Lower lobe of right lung (tissue), 2 donors: ENCODE measurements at regions not wholly inside any gene's neighbourhood (a gene's known extent, or its start where the extent isn't known, plus 50 kb on each side); places are given as distances from the start of the nearest gene placed in this dataset.

ENCODE experiments used
- ATAC-seq, 2 donors: fragments of 200-7000 bp; cut with Tn5 transposase; one replicate each; pipeline ENCODE4 v1.9.1; 2020 to 2022; ENCODE audit warnings: mild to moderate bottlenecking in 2 of 2, moderate library complexity in 2 of 2
- DNase-seq: peaks from one replicate; pipeline ENCODE4 v3.0.0-alpha.2; 2020
- H3K27ac ChIP-seq: fragments of 200-600 bp; one replicate; pipeline ENCODE4 v1.8.0; 2022
- H3K27me3 ChIP-seq: fragments of 200-600 bp; one replicate; pipeline ENCODE4 v1.8.0; 2022; ENCODE audit warnings: low read depth
- H3K36me3 ChIP-seq: fragments of 200-600 bp; one replicate; pipeline ENCODE4 v1.8.0; 2022; ENCODE audit warnings: mild to moderate bottlenecking
- H3K4me1 ChIP-seq: fragments of 200-600 bp; one replicate; pipeline ENCODE4 v1.8.0; 2022
- H3K4me3 ChIP-seq: fragments of 200-600 bp; one replicate; pipeline ENCODE4 v1.8.0; 2022; ENCODE audit warnings: mild to moderate bottlenecking
- H3K9me3 ChIP-seq: fragments of 200-600 bp; one replicate; pipeline ENCODE4 v1.8.0; 2022
- CTCF ChIP-seq: fragments of 200-600 bp; IDR thresholded peaks from one replicate; pipeline ENCODE4 v1.8.0; 2022; ENCODE audit warnings: antibody characterized with exemption, mild to moderate bottlenecking
- intact Hi-C: fragments of 100-400 bp; cut with DNase I; formaldehyde crosslinking; loops from one replicate; pipeline ENCODE4 v1.11.0; 2022
- donor health status: DM: no; HTN: yes; CAD: no; lungs with severe emphysema.

GRCh38 chr10:71006506-71006905 is 118.1 kb upstream of the PCBD1 start:
- Histone ChIP-seq H3K4me1 (no peaks in the 10 kb centered on the region), H3K9me3 (no peaks in the 10 kb centered on the region), H3K27me3 (peaks cover 28% of the 10 kb centered on the region), H3K27ac (no peak overlapping the region), H3K36me3 (no peaks in the 10 kb centered on the region), H3K4me3 (no peak overlapping the region)
- intact Hi-C loops: no loop called here
- no peak for TF ChIP-seq CTCF
- DNase-seq (no peak), ATAC-seq (no peak)

DNA sequence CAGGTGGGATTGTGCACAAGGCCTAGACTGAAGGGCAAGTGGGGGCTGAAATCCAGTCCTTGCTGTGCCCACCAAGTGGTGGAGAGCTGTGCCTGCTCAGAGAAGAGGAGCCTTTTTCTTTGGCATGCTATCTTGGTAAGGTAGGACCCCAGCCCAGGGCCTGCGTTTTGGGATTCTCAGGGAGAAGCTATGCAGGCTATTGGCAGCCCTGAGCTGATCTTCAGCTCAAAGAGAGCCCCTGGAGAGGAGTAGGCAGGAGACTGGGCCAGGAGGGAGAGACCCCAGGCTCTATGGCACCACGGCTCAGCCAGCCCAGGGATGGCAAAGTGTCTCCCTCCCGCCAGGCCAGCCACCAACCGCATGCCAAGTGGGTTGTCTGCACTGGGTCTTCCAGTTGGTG is 119.2 kb upstream of the PCBD1 start:
- Histone ChIP-seq H3K36me3 (no peaks in the 10 kb centered on the region), H3K27me3 (peaks cover 28% of the 10 kb centered on the region), H3K4me3 (no peak overlapping the region), H3K27ac (no peak overlapping the region), H3K9me3 (no peaks in the 10 kb centered on the region), H3K4me1 (no peaks in the 10 kb centered on the region)
- intact Hi-C loops: no loop called here
- DNase-seq (no peak), ATAC-seq (no peak)
- no peak for TF ChIP-seq CTCF

DNA sequence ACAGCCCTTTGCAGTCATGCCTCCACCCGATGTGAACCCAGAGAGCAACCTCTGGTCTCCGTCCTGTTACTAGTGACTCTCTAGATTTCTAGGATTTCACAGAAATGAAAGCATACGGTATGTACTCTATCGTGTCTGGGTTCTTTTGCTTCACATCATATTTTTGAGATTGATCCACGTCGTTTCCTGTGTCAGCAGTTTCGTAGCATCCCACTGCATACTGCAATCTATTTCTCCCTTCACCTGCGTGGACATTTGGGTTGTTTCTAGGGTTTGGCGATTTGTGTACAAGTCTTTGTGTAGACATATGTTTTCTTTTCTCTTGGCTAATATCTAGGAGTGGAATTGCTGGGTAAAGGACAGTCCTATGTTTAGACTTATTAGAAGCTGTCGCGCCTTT is 119.8 kb upstream of the PCBD1 start:
- Histone ChIP-seq H3K9me3 (no peaks in the 10 kb centered on the region), H3K27me3 (peaks cover 28% of the 10 kb centered on the region), H3K27ac (no peak overlapping the region), H3K36me3 (no peaks in the 10 kb centered on the region), H3K4me1 (no peaks in the 10 kb centered on the region), H3K4me3 (no peak overlapping the region)
- intact Hi-C loops: no loop called here
- TF ChIP-seq CTCF: no peak
- DNase-seq (no peak), ATAC-seq (no peak)

DNA sequence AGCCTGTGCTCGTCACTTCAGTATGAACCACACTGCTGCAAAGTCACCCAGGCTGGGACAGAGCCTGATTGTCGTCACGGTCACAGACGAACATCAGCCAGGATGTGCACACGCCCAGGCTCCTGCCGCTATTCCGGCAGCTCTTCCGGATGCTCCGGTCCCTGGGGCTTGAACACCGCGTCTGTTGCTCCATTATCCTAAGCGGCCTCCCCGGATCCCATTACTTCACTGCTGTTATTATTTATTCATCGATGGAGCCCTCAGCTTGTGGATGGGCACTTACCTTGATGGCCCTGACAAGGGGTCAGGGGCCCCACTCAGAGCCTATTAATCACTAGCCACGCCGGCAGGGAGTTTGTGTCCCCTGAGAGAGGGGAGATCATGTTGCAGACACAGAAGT is 120.8 kb upstream of the PCBD1 start:
- no peak overlapping the region for H3K4me3 ChIP-seq
- H3K27ac ChIP-seq: no peak overlapping the region
- DNase-seq: no peak
- H3K4me1 ChIP-seq: no peaks in the 10 kb centered on the region
- no peak for TF ChIP-seq CTCF
- no peaks in the 10 kb centered on the region for H3K36me3 ChIP-seq
- H3K9me3 ChIP-seq: no peaks in the 10 kb centered on the region
- ATAC-seq: no peak
- peaks cover 28% of the 10 kb centered on the region for H3K27me3 ChIP-seq
- intact Hi-C loops: no loop called here

DNA sequence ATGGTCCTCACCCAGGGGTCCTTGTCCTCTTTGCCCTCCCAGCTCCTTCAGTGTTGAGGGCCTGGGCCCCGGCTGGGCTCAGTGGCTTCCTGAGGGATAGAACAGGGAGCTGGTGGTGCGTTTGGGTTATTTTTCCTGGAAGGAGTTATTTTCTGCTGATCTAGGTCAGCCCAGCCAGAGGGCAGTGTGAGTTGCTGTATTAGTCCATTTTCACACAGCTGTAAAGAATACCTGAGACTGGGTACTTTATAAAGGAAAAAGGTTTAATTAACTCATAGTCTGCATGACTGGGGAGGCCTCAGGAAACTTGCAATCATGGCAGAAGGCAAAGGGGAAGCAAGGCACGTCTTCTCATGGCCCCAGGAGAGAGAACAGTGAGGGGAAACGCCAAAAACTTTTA is 122.4 kb upstream of the PCBD1 start:
- Histone ChIP-seq H3K4me3 (no peak overlapping the region), H3K9me3 (no peaks in the 10 kb centered on the region), H3K27me3 (peaks cover 21% of the 10 kb centered on the region), H3K36me3 (no peaks in the 10 kb centered on the region), H3K27ac (no peak overlapping the region), H3K4me1 (no peaks in the 10 kb centered on the region)
- DNase-seq (no peak), ATAC-seq (no peak)
- intact Hi-C loops: no loop called here
- TF ChIP-seq CTCF: no peak

GRCh38 chr10:71011141-71011540 is 122.8 kb upstream of the PCBD1 start:
- no peak for DNase-seq
- no peaks in the 10 kb centered on the region for H3K9me3 ChIP-seq
- H3K27me3 ChIP-seq: peaks cover 17% of the 10 kb centered on the region
- no peaks in the 10 kb centered on the region for H3K4me1 ChIP-seq
- intact Hi-C loops: no loop called here
- TF ChIP-seq CTCF: no peak
- no peak overlapping the region for H3K4me3 ChIP-seq
- H3K36me3 ChIP-seq: no peaks in the 10 kb centered on the region
- no peak for ATAC-seq
- H3K27ac ChIP-seq: no peak overlapping the region
